ENCODE measurements at regions not wholly inside any gene's neighbourhood (a gene's known extent, or its start where the extent isn't known, plus 50 kb on each side); places are given as distances from the start of the nearest gene placed in this dataset.

DNA sequence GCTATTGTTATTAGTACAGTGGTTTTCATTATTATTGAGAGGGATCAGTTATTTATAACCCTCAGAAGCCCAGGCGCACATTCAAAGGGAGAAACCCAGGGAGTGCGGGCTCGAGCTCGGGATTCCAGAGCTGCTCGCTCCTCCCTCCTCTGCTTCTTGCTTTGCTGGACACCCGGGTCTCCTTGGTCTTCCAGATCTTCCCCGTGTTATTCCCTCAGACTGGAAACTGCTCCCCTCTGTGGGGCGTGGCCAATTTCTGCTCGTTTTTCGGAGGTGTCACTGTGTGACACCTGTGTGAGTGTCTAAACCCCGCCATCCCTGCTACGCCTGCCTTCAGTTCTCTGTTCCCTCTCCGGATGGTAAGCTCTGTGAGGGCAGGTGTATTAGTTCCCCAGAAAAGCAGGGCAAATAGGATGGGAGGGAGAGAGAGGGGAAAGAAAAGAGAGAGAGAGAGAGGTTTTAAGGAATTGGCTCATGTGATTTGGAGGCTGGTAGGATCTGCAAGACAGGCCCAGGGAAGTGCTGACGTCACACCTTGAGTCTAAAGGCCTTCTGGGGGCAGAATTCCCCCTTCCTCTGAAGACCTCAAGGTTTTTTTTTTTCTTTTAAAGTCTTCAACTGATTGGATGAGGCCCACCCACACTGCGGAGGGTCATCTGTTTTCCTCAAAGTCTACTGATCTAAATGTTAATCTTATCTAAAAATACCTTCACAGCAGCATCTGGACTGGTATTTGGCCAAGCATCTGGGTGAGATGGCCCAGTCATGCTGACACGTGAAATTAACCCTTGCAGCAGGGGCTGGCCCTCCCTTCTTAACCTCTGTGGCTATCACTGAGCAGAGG, 457.3 kb upstream of the ID2 start:
- H4K20me1 ChIP-seq (ENCODE audit: insufficient read depth): no peaks in the 10 kb centered on the region
- no peaks in the 10 kb centered on the region for H3K27me3 ChIP-seq (ENCODE audit: insufficient read depth, low read depth, low read length)
- no peaks in the 10 kb centered on the region for H3F3A ChIP-seq (ENCODE audit: insufficient read depth, low read length, poor library complexity, severe bottlenecking)
- no peak overlapping the region for H3K4me3 ChIP-seq (ENCODE audit: low read length)
- H3K9ac ChIP-seq (ENCODE audit: low read length): no peak overlapping the region
- no peaks in the 10 kb centered on the region for H3K79me2 ChIP-seq (replicated peaks; ENCODE audit: insufficient read depth, low read length)
- H3K27ac ChIP-seq (ENCODE audit: low read length): no peak overlapping the region
- no peaks in the 10 kb centered on the region for H3K9me3 ChIP-seq (ENCODE audit: low read length)
- no peak overlapping the region for H3K4me2 ChIP-seq (ENCODE audit: low read length)
- no peaks in the 10 kb centered on the region for H3K36me3 ChIP-seq (ENCODE audit: insufficient read depth, low read length)
- H2AFZ ChIP-seq (ENCODE audit: low read depth, low read length): no peak overlapping the region
- TF ChIP-seq CTCF (IDR thresholded peaks at IDR 0.05; ENCODE audit: poor library complexity, severe bottlenecking) (no peak), EP300 (conservative IDR thresholded peaks at IDR 0.05; ENCODE audit: poor library complexity, severe bottlenecking) (no peak), RAD21 (conservative IDR thresholded peaks at IDR 0.05) (no peak), MXI1 (conservative IDR thresholded peaks at IDR 0.05; ENCODE audit: poor library complexity, severe bottlenecking) (no peak), TAF1 (IDR thresholded peaks at IDR 0.05; ENCODE audit: low read depth) (no peak), EZH2 (IDR thresholded peaks at IDR 0.05; ENCODE audit: borderline replicate concordance, insufficient read depth, low read length, poor library complexity, severe bottlenecking) (no peak), SMC3 (conservative IDR thresholded peaks at IDR 0.05; ENCODE audit: poor library complexity) (no peak), POLR2AphosphoS5 (IDR thresholded peaks at IDR 0.05) (no peak)
- TF ChIP-seq, protein P1, sequence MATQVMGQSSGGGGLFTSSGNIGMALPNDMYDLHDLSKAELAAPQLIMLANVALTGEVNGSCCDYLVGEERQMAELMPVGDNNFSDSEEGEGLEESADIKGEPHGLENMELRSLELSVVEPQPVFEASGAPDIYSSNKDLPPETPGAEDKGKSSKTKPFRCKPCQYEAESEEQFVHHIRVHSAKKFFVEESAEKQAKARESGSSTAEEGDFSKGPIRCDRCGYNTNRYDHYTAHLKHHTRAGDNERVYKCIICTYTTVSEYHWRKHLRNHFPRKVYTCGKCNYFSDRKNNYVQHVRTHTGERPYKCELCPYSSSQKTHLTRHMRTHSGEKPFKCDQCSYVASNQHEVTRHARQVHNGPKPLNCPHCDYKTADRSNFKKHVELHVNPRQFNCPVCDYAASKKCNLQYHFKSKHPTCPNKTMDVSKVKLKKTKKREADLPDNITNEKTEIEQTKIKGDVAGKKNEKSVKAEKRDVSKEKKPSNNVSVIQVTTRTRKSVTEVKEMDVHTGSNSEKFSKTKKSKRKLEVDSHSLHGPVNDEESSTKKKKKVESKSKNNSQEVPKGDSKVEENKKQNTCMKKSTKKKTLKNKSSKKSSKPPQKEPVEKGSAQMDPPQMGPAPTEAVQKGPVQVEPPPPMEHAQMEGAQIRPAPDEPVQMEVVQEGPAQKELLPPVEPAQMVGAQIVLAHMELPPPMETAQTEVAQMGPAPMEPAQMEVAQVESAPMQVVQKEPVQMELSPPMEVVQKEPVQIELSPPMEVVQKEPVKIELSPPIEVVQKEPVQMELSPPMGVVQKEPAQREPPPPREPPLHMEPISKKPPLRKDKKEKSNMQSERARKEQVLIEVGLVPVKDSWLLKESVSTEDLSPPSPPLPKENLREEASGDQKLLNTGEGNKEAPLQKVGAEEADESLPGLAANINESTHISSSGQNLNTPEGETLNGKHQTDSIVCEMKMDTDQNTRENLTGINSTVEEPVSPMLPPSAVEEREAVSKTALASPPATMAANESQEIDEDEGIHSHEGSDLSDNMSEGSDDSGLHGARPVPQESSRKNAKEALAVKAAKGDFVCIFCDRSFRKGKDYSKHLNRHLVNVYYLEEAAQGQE (IDR thresholded peaks at IDR 0.05; ENCODE audit: borderline replicate concordance): no peak
- H3K9me2 ChIP-seq (ENCODE audit: insufficient read depth, low read length): no peaks in the 10 kb centered on the region

GRCh38 chr2:8225266-8225665, 456.6 kb upstream of the ID2 start:
- TF ChIP-seq TAF1 (IDR thresholded peaks at IDR 0.05; ENCODE audit: low read depth) (no peak), EP300 (conservative IDR thresholded peaks at IDR 0.05; ENCODE audit: poor library complexity, severe bottlenecking) (no peak)

More at GRCh38 chr2:8225266-8225665, 456.6 kb upstream of the ID2 start:
- Histone ChIP-seq H3F3A (ENCODE audit: insufficient read depth, low read length, poor library complexity, severe bottlenecking) (no peaks in the 10 kb centered on the region), H3K9me3 (ENCODE audit: low read length) (no peaks in the 10 kb centered on the region), H3K79me2 (replicated peaks; ENCODE audit: insufficient read depth, low read length) (no peaks in the 10 kb centered on the region), H3K9ac (ENCODE audit: low read length) (no peak overlapping the region), H3K36me3 (ENCODE audit: insufficient read depth, low read length) (no peaks in the 10 kb centered on the region), H3K27me3 (ENCODE audit: insufficient read depth, low read depth, low read length) (no peaks in the 10 kb centered on the region), H2AFZ (ENCODE audit: low read depth, low read length) (no peak overlapping the region), H3K4me2 (ENCODE audit: low read length) (no peak overlapping the region), H3K9me2 (ENCODE audit: insufficient read depth, low read length) (no peaks in the 10 kb centered on the region), H4K20me1 (ENCODE audit: insufficient read depth) (no peaks in the 10 kb centered on the region), H3K27ac (ENCODE audit: low read length) (no peak overlapping the region), H3K4me3 (ENCODE audit: low read length) (no peak overlapping the region)

Data from neural cell (in vitro differentiated cells).